K562 (cell line): ENCODE measurements at regions not wholly inside any gene's neighbourhood (a gene's known extent, or its start where the extent isn't known, plus 50 kb on each side); places are given as distances from the start of the nearest gene placed in this dataset.

ENCODE experiments used
- JUND ChIP-seq, 2 experiments: IDR thresholded peaks; 2 replicates in 1 of 2; 3 replicates in 1 of 2; pipeline ENCODE4 v1.6.1; 2011; ENCODE audit warnings: borderline replicate concordance in 2 of 2, low read depth in 2 of 2, low read length in 2 of 2, improper control_type of control experiment in 1 of 2, missing biosample characterization in 1 of 2, missing genetic modification characterization in 1 of 2, missing genetic modification reagents in 1 of 2
- MAX ChIP-seq: sonication (generic); formaldehyde crosslinking; IDR thresholded peaks from 2 replicates; pipeline ENCODE4 v1.9.0; 2022; ENCODE audit warnings: mild to moderate bottlenecking, missing genetic modification reagents
- UBTF ChIP-seq, 2 experiments: IDR thresholded peaks; 2 replicates each; pipeline ENCODE4 v1.6.1; 2012; ENCODE audit warnings: improper control_type of control experiment in 2 of 2, low read depth in 2 of 2, low read length in 2 of 2, borderline replicate concordance in 1 of 2
- ZFP36 ChIP-seq: fragments of 150-350 bp; IDR thresholded peaks from 2 replicates; pipeline ENCODE4 v1.6.1; 2018; ENCODE audit warnings: low read length, low read depth; ENCODE audit not compliant: partially characterized antibody
- TF ChIP-seq, protein P1 (sequence below), 3 experiments: IDR thresholded peaks in 2 of 3; conservative IDR thresholded peaks in 1 of 3; 2 replicates each; pipeline ENCODE4 v1.5.1; 2011 to 2012; ENCODE audit warnings: low read length in 3 of 3, mild to moderate bottlenecking in 3 of 3, control low read depth in 2 of 3, improper control_type of control experiment in 1 of 3, inconsistent platforms in 1 of 3, low read depth in 1 of 3, mixed read lengths in 1 of 3, moderate library complexity in 1 of 3; ENCODE audit not compliant: insufficient read depth in 2 of 3

DNA sequence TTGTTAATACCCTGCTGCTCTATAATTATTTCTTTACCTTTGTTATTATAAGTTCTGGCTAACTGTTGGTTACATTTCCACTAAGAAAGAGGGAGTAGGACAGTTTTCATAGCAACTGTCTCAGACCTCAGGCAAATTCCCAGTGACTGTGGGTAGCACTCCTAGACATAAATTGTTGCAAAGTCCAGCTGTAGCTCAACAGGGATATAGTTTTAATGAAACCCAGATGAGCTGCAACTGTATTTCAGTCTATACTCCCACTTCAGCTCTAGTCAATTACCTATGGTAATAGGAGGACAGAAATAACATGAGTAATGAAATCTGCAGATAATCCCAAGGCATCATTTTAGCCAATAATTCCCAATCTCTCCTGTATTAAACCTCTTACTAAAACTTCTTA is 103.0 kb upstream of the SEMA3A start:
- TF ChIP-seq, protein P1, sequence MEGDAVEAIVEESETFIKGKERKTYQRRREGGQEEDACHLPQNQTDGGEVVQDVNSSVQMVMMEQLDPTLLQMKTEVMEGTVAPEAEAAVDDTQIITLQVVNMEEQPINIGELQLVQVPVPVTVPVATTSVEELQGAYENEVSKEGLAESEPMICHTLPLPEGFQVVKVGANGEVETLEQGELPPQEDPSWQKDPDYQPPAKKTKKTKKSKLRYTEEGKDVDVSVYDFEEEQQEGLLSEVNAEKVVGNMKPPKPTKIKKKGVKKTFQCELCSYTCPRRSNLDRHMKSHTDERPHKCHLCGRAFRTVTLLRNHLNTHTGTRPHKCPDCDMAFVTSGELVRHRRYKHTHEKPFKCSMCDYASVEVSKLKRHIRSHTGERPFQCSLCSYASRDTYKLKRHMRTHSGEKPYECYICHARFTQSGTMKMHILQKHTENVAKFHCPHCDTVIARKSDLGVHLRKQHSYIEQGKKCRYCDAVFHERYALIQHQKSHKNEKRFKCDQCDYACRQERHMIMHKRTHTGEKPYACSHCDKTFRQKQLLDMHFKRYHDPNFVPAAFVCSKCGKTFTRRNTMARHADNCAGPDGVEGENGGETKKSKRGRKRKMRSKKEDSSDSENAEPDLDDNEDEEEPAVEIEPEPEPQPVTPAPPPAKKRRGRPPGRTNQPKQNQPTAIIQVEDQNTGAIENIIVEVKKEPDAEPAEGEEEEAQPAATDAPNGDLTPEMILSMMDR (IDR thresholded peaks at IDR 0.05 in 2 of 3, conservative IDR thresholded peaks at IDR 0.05 in 1 of 3; ENCODE audit: insufficient read depth in 2 of 3, low read depth in 1 of 3, low read length in 3 of 3) = no peak
- TF ChIP-seq MAX (CRISPR knock-in tag) (no peak), JUND (IDR thresholded peaks at IDR 0.05; ENCODE audit: borderline replicate concordance, low read depth, low read length) (no peak), JUND (tag; IDR thresholded peaks at IDR 0.05; ENCODE audit: borderline replicate concordance, low read depth, low read length) (no peak), UBTF (IDR thresholded peaks at IDR 0.05; ENCODE audit: borderline replicate concordance in 1 of 2, low read depth in 2 of 2, low read length in 2 of 2) (no peak), ZFP36 (no peak)
